Hepatocyte (in vitro differentiated cells): ENCODE measurements at regions not wholly inside any gene's neighbourhood (a gene's known extent, or its start where the extent isn't known, plus 50 kb on each side); places are given as distances from the start of the nearest gene placed in this dataset.

Source experiments
- DNase-seq: peaks from one replicate; pipeline ENCODE4 v3.0.0-alpha.2; 2016; ENCODE audit warnings: low spot score
- H2AFZ ChIP-seq: fragments of 200-600 bp; sonication (generic); 2 replicates; pipeline ENCODE4 v1.6.0; 2016; ENCODE audit warnings: antibody characterized with exemption, mild to moderate bottlenecking
- H3K27ac ChIP-seq: fragments of 200-600 bp; sonication (generic); 2 replicates; pipeline ENCODE4 v1.5.1; 2016; ENCODE audit warnings: mild to moderate bottlenecking
- H3K27me3 ChIP-seq: fragments of 200-600 bp; sonication (generic); 2 replicates; pipeline ENCODE4 v1.6.1; 2016
- H3K36me3 ChIP-seq: fragments of 200-600 bp; sonication (generic); replicated peaks from 2 replicates; pipeline ENCODE4 v1.5.1; 2016; ENCODE audit warnings: low read depth; ENCODE audit not compliant: insufficient read depth
- H3K4me1 ChIP-seq: fragments of 200-600 bp; sonication (generic); 2 replicates; pipeline ENCODE4 v1.5.1; 2016; ENCODE audit warnings: mild to moderate bottlenecking, moderate library complexity; ENCODE audit not compliant: insufficient read depth
- H3K4me2 ChIP-seq: fragments of 200-600 bp; sonication (generic); 2 replicates; pipeline ENCODE4 v1.6.0; 2016
- H3K4me3 ChIP-seq: fragments of 200-600 bp; sonication (generic); 2 replicates; pipeline ENCODE4 v1.5.1; 2016; ENCODE audit warnings: mild to moderate bottlenecking
- H3K79me2 ChIP-seq: fragments of 200-600 bp; sonication (generic); 2 replicates; pipeline ENCODE4 v1.6.0; 2017; ENCODE audit warnings: mild to moderate bottlenecking
- H3K9me2 ChIP-seq: fragments of 200-600 bp; sonication (generic); replicated peaks from 2 replicates; pipeline ENCODE4 v1.6.0; 2017; ENCODE audit warnings: mild to moderate bottlenecking; ENCODE audit not compliant: insufficient read depth
- H3K9me3 ChIP-seq: fragments of 200-600 bp; sonication (generic); 2 replicates; pipeline ENCODE4 v1.5.1; 2016; ENCODE audit warnings: low read depth, mild to moderate bottlenecking
- H4K20me1 ChIP-seq: fragments of 200-600 bp; sonication (generic); 2 replicates; pipeline ENCODE4 v1.6.0; 2016; ENCODE audit warnings: mild to moderate bottlenecking; ENCODE audit not compliant: insufficient read depth, poor library complexity, severe bottlenecking
- CTCF ChIP-seq: fragments of 200-600 bp; sonication (generic); IDR thresholded peaks from 2 replicates; pipeline ENCODE4 v1.5.1; 2016; ENCODE audit warnings: antibody characterized with exemption, mild to moderate bottlenecking; ENCODE audit not compliant: poor library complexity
- EZH2 ChIP-seq: fragments of 200-600 bp; sonication (generic); IDR thresholded peaks from 2 replicates; pipeline ENCODE4 v1.6.1; 2016; ENCODE audit warnings: antibody characterized with exemption, mild to moderate bottlenecking, borderline replicate concordance
- EZH2phosphoT487 ChIP-seq: fragments of 200-600 bp; sonication (generic); IDR thresholded peaks from one replicate; pipeline ENCODE4 v1.6.1; 2018; ENCODE audit warnings: antibody characterized with exemption, mild to moderate bottlenecking, low read depth, moderate library complexity; ENCODE audit not compliant: unreplicated experiment, severe bottlenecking
- WGBS: methylation state at CpG from one replicate; pipeline ENCODE4 v1.1.6; 2016; ENCODE audit warnings: low lambda C conversion rate; ENCODE audit errors: missing lambda C conversion rate; 5-methylcytosine and 5-hydroxymethylcytosine counted together

- Histone ChIP-seq H3K4me1 (peaks cover 23% of the 10 kb centered on the region), H3K27me3 (no peaks in the 10 kb centered on the region), H3K36me3 (no peaks in the 10 kb centered on the region), H3K9me3 (no peaks in the 10 kb centered on the region), H3K79me2 (no peaks in the 10 kb centered on the region), H3K4me2 (peak overlapping the region; percentile 20), H3K9me2 (no peaks in the 10 kb centered on the region), H3K27ac (peak overlapping the region; percentile 97), H4K20me1 (no peaks in the 10 kb centered on the region), H3K4me3 (no peak overlapping the region), H2AFZ (no peak overlapping the region)
- no peak for TF ChIP-seq CTCF
- no peak for TF ChIP-seq EZH2phosphoT487
- no peak for TF ChIP-seq EZH2
- DNase-seq: peak; percentile 62
- WGBS: 53% methylated on average over 10 of the region's 10 CpGs
Observed at GRCh38 chr4:38230121-38230801, 270.1 kb downstream of the PTTG2 start.

- peaks cover 19% of the 10 kb centered on the region for H3K4me1 ChIP-seq
- H4K20me1 ChIP-seq: no peaks in the 10 kb centered on the region
- H3K27me3 ChIP-seq: no peaks in the 10 kb centered on the region
- peak overlapping the region; percentile 20 for H3K4me2 ChIP-seq
- WGBS: 86% methylated on average over 7 of the region's 7 CpGs
- no peak overlapping the region for H3K4me3 ChIP-seq
- H3K9me2 ChIP-seq: no peaks in the 10 kb centered on the region
- DNase-seq: no peak
- no peak overlapping the region for H2AFZ ChIP-seq
- H3K79me2 ChIP-seq: no peaks in the 10 kb centered on the region
- peak overlapping the region; percentile 97 for H3K27ac ChIP-seq
- no peaks in the 10 kb centered on the region for H3K9me3 ChIP-seq
- H3K36me3 ChIP-seq: no peaks in the 10 kb centered on the region
- no peak for TF ChIP-seq EZH2
- no peak for TF ChIP-seq EZH2phosphoT487
- no peak for TF ChIP-seq CTCF
Observed at GRCh38 chr4:38230821-38231563, 270.8 kb downstream of the PTTG2 start.

GRCh38 chr4:38231626-38232025 is 271.4 kb downstream of the PTTG2 start:
- Histone ChIP-seq H3K4me3 (no peak overlapping the region), H3K9me2 (no peaks in the 10 kb centered on the region), H3K9me3 (no peaks in the 10 kb centered on the region), H3K4me2 (no peak overlapping the region), H3K36me3 (no peaks in the 10 kb centered on the region), H4K20me1 (no peaks in the 10 kb centered on the region), H3K27ac (peak overlapping the region; percentile 97), H3K79me2 (no peaks in the 10 kb centered on the region), H3K27me3 (no peaks in the 10 kb centered on the region), H2AFZ (no peak overlapping the region), H3K4me1 (peaks cover 19% of the 10 kb centered on the region)
- 86% methylated on average over 4 of the region's 4 CpGs for WGBS
- TF ChIP-seq EZH2phosphoT487: no peak
- TF ChIP-seq EZH2: no peak
- TF ChIP-seq CTCF: no peak
- DNase-seq: peak; percentile 49
